H1 (cell line): ENCODE measurements at regions not wholly inside any gene's neighbourhood (a gene's known extent, or its start where the extent isn't known, plus 50 kb on each side); places are given as distances from the start of the nearest gene placed in this dataset.

ENCODE experiments used
- CTCF ChIA-PET: fragments of 300-600 bp; sonication (Branson Sonifier 250); formaldehyde crosslinking; loops from one replicate; lab custom pipeline; 2021; ENCODE audit not compliant: partially characterized antibody; lab: Charles Lee
- POLR2A ChIA-PET: fragments of 300-600 bp; sonication (Branson Sonifier 250); formaldehyde crosslinking; loops from one replicate; lab custom pipeline; 2021; ENCODE audit warnings: inconsistent platforms; ENCODE audit not compliant: partially characterized antibody; lab: Charles Lee
- DNase-seq, 2 experiments: peaks; one replicate each; pipeline versions ENCODE4 v3.0.0 to v3.0.0-alpha.2; 2010 to 2022; ENCODE audit warnings: low spot score in 2 of 2, low read depth in 1 of 2, mixed read lengths in 1 of 2
- FAIRE-seq: peaks from 2 replicates; lab custom pipeline; 2011; peaks lifted over from hg19 to GRCh38; lab: Jason Lieb, UNC
- H2AFZ ChIP-seq: 2 replicates; pipeline ENCODE4 v1.8.1; 2012; ENCODE audit warnings: low read length, inconsistent platforms
- H2AK5ac ChIP-seq: 2 replicates; pipeline ENCODE4 v1.6.1; 2013; ENCODE audit warnings: low read depth, low read length
- H2BK120ac ChIP-seq: replicated peaks from 2 replicates; pipeline ENCODE3; 2013; ENCODE audit warnings: low read depth, low read length, inconsistent platforms
- H2BK12ac ChIP-seq: 2 replicates; pipeline ENCODE4 v1.6.1; 2013; ENCODE audit warnings: low read depth, low read length
- H2BK15ac ChIP-seq: 2 replicates; pipeline ENCODE4 v1.6.1; 2013; ENCODE audit warnings: low read length
- H2BK20ac ChIP-seq: 2 replicates; pipeline ENCODE4 v1.6.1; 2013; ENCODE audit warnings: low read length
- H2BK5ac ChIP-seq: 2 replicates; pipeline ENCODE4 v1.6.1; 2013; ENCODE audit warnings: low read depth, low read length
- H3K14ac ChIP-seq: 2 replicates; pipeline ENCODE4 v1.6.1; 2013; ENCODE audit warnings: inconsistent platforms; ENCODE audit not compliant: insufficient read length
- H3K18ac ChIP-seq: 2 replicates; pipeline ENCODE4 v1.6.1; 2013; ENCODE audit warnings: low read length; ENCODE audit errors: extremely low read depth
- H3K23ac ChIP-seq: 2 replicates; pipeline ENCODE4 v1.6.1; 2013; ENCODE audit warnings: inconsistent platforms; ENCODE audit not compliant: insufficient read length
- H3K23me2 ChIP-seq: 2 replicates; pipeline ENCODE4 v1.6.1; 2013; ENCODE audit warnings: low read depth, low read length
- H3K27ac ChIP-seq: 2 replicates; pipeline ENCODE4 v1.6.1; 2011; ENCODE audit warnings: low read depth, low read length, inconsistent platforms
- H3K27me3 ChIP-seq, 4 experiments: replicated peaks in 1 of 4; 1 replicate in 1 of 4; 2 replicates in 3 of 4; pipeline versions ENCODE4 v1.6.1 to v1.8.1; 2011 to 2013; ENCODE audit warnings: low read length in 3 of 4, mild to moderate bottlenecking in 3 of 4, inconsistent platforms in 2 of 4, mixed read lengths in 2 of 4, moderate library complexity in 1 of 4; ENCODE audit not compliant: control insufficient read depth in 3 of 4, insufficient read depth in 3 of 4; ENCODE audit errors: extremely low read depth in 1 of 4
- H3K36me3 ChIP-seq, 4 experiments: 2 replicates each; pipeline versions ENCODE4 v1.6.1 to v1.8.1; 2011 to 2013; ENCODE audit warnings: mild to moderate bottlenecking in 4 of 4, low read length in 3 of 4, moderate library complexity in 2 of 4, control low read depth in 1 of 4, inconsistent platforms in 1 of 4; ENCODE audit not compliant: insufficient read depth in 4 of 4, control insufficient read depth in 2 of 4
- H3K4ac ChIP-seq: replicated peaks from 2 replicates; pipeline ENCODE3; 2013; ENCODE audit warnings: low read length, low read depth, mixed read lengths, inconsistent platforms; ENCODE audit not compliant: insufficient read length
- H3K4me1 ChIP-seq, 4 experiments: replicated peaks in 1 of 4; 1 replicate in 1 of 4; 2 replicates in 3 of 4; pipeline versions ENCODE4 v1.6.1 to v1.8.1; 2011 to 2013; ENCODE audit warnings: low read length in 3 of 4, inconsistent platforms in 2 of 4, mixed read lengths in 1 of 4; ENCODE audit not compliant: insufficient read depth in 4 of 4, control insufficient read depth in 3 of 4
- H3K4me2 ChIP-seq, 2 experiments: 2 replicates each; pipeline versions ENCODE4 v1.6.1 to v1.8.1; 2011 to 2013; ENCODE audit warnings: low read depth in 2 of 2, low read length in 2 of 2, control low read depth in 1 of 2, inconsistent platforms in 1 of 2, mild to moderate bottlenecking in 1 of 2; ENCODE audit not compliant: insufficient read depth in 1 of 2
- H3K4me3 ChIP-seq, 4 experiments: fragments of 200-600, 300-600 bp in 1 of 4; sonication (generic), shearing (Covaris generic), sonication (Bioruptor Twin) in 1 of 4; 2 replicates each; pipeline versions ENCODE4 v1.5.1 to v1.8.1; 2011 to 2016; ENCODE audit warnings: low read length in 4 of 4, low read depth in 3 of 4, control low read depth in 2 of 4, inconsistent platforms in 2 of 4, mild to moderate bottlenecking in 2 of 4, mixed read lengths in 1 of 4, moderate library complexity in 1 of 4; ENCODE audit not compliant: insufficient read depth in 2 of 4; ENCODE audit errors: extremely low read depth in 1 of 4
- H3K56ac ChIP-seq: replicated peaks from 2 replicates; pipeline ENCODE3; 2013; ENCODE audit warnings: low read depth, mild to moderate bottlenecking, mixed read lengths, low read length, inconsistent platforms; ENCODE audit not compliant: insufficient read length
- H3K79me1 ChIP-seq: 2 replicates; pipeline ENCODE4 v1.6.1; 2013; ENCODE audit warnings: low read depth, low read length, control low read depth
- H3K79me2 ChIP-seq, 2 experiments: 2 replicates each; pipeline versions ENCODE4 v1.6.1 to v1.8.1; 2012 to 2013; ENCODE audit warnings: low read length in 2 of 2, mild to moderate bottlenecking in 2 of 2, inconsistent platforms in 1 of 2; ENCODE audit not compliant: insufficient read depth in 2 of 2, control insufficient read depth in 1 of 2
- H3K9ac ChIP-seq, 4 experiments: replicated peaks in 1 of 4; 1 replicate in 1 of 4; 2 replicates in 3 of 4; pipeline versions ENCODE4 v1.6.1 to v1.8.1; 2011 to 2013; ENCODE audit warnings: low read depth in 3 of 4, low read length in 3 of 4, control low read depth in 2 of 4, mild to moderate bottlenecking in 2 of 4, moderate library complexity in 2 of 4, inconsistent platforms in 1 of 4; ENCODE audit errors: extremely low read depth in 1 of 4
- H3K9me3 ChIP-seq, 2 experiments: 2 replicates each; pipeline versions ENCODE4 v1.6.1 to v1.8.1; 2012 to 2013; ENCODE audit warnings: mild to moderate bottlenecking in 2 of 2, moderate library complexity in 2 of 2, control low read depth in 1 of 2, inconsistent platforms in 1 of 2, low read depth in 1 of 2, low read length in 1 of 2, mixed read lengths in 1 of 2; ENCODE audit not compliant: insufficient read depth in 2 of 2
- H4K20me1 ChIP-seq, 2 experiments: replicated peaks in 1 of 2; 2 replicates each; pipeline versions ENCODE3 to v1.8.1; 2011 to 2013; ENCODE audit warnings: inconsistent platforms in 2 of 2, low read length in 2 of 2, mild to moderate bottlenecking in 1 of 2; ENCODE audit not compliant: insufficient read depth in 2 of 2, control insufficient read depth in 1 of 2
- H4K5ac ChIP-seq: 2 replicates; pipeline ENCODE4 v1.6.1; 2013; ENCODE audit warnings: low read length, low read depth, mixed read lengths, inconsistent platforms; ENCODE audit not compliant: insufficient read length
- H4K8ac ChIP-seq: 2 replicates; pipeline ENCODE4 v1.8.0; 2013; ENCODE audit warnings: mild to moderate bottlenecking, moderate library complexity, low read length, inconsistent platforms; ENCODE audit not compliant: insufficient read depth; ENCODE audit errors: extremely low read depth
- H4K91ac ChIP-seq: replicated peaks from 2 replicates; pipeline ENCODE3; 2013; ENCODE audit warnings: low read length, mixed read lengths, inconsistent platforms; ENCODE audit not compliant: insufficient read length
- CBX5 ChIP-seq: fragments of 300-800, 300-1000 bp; sonication (generic); IDR thresholded peaks from 2 replicates; pipeline ENCODE4 v1.7.1; 2016; ENCODE audit warnings: antibody characterized with exemption, low read length, low read depth
- CHD1 ChIP-seq: IDR thresholded peaks from 2 replicates; pipeline ENCODE4 v1.6.1; 2012; ENCODE audit warnings: low read depth, low read length, improper control_type of control experiment
- CTBP2 ChIP-seq: IDR thresholded peaks from 2 replicates; pipeline ENCODE4 v1.7.0; 2011; ENCODE audit warnings: borderline replicate concordance, mild to moderate bottlenecking, moderate library complexity, mixed read lengths, low read length; ENCODE audit not compliant: insufficient read depth, insufficient read length
- EGR1 ChIP-seq: IDR thresholded peaks from 2 replicates; pipeline ENCODE4 v1.6.1; 2011; ENCODE audit warnings: low read depth, low read length, borderline replicate concordance
- EP300 ChIP-seq, 2 experiments: IDR thresholded peaks; 1 replicate in 1 of 2; 2 replicates in 1 of 2; pipeline ENCODE4 v1.6.1; 2011 to 2012; ENCODE audit warnings: low read depth in 2 of 2, low read length in 2 of 2, mild to moderate bottlenecking in 2 of 2, borderline replicate concordance in 1 of 2, inconsistent platforms in 1 of 2, moderate library complexity in 1 of 2
- HDAC2 ChIP-seq, 2 experiments: fragments of 300-600 bp in 1 of 2; sonication (generic) in 1 of 2; IDR thresholded peaks; 2 replicates each; pipeline ENCODE4 v1.6.1; 2011 to 2012; ENCODE audit warnings: low read depth in 2 of 2, low read length in 2 of 2, mild to moderate bottlenecking in 2 of 2, moderate library complexity in 2 of 2, borderline replicate concordance in 1 of 2, inconsistent platforms in 1 of 2
- KDM1A ChIP-seq: fragments of 200-600, 300-600 bp; sonication (generic); IDR thresholded peaks from 2 replicates; pipeline ENCODE4 v1.7.1; 2016; ENCODE audit warnings: mild to moderate bottlenecking, low read length, borderline replicate concordance
- NRF1 ChIP-seq: IDR thresholded peaks from 2 replicates; pipeline ENCODE4 v1.6.1; 2011; ENCODE audit warnings: mild to moderate bottlenecking, low read depth, low read length, improper control_type of control experiment
- PHF8 ChIP-seq: fragments of 200-600 bp; sonication (generic); conservative IDR thresholded peaks from 2 replicates; pipeline ENCODE4 v1.7.1; 2012; ENCODE audit warnings: low read depth, mild to moderate bottlenecking, inconsistent platforms, low read length, moderate library complexity
- RFX5 ChIP-seq: IDR thresholded peaks from 2 replicates; pipeline ENCODE4 v1.6.1; 2011; ENCODE audit warnings: low read depth, low read length, improper control_type of control experiment, borderline replicate concordance
- TCF12 ChIP-seq: IDR thresholded peaks from 2 replicates; pipeline ENCODE4 v1.6.1; 2011; ENCODE audit warnings: low read depth, mild to moderate bottlenecking, low read length
- WGBS, 2 experiments: shearing (Covaris generic) in 1 of 2; methylation state at CpG; one replicate each; pipeline versions ENCODE4 v1.1.6 to v1.1.7; 2013 to 2015; ENCODE audit warnings: low lambda C conversion rate in 2 of 2, mixed read lengths in 2 of 2, inconsistent platforms in 1 of 2, low coverage in 1 of 2, missing lambda C conversion rate in 1 of 2; ENCODE audit not compliant: insufficient replicate concordance in 2 of 2, insufficient coverage in 1 of 2, insufficient read length in 1 of 2; ENCODE audit errors: extremely low coverage in 1 of 2, missing lambda C conversion rate in 1 of 2; 5-methylcytosine and 5-hydroxymethylcytosine counted together

- WGBS, 2 experiments, result 89% methylated on average over 4 of the region's 4 CpGs; no CpG with 5 or more reads in 1 of the 2 experiments
- H3K23me2 ChIP-seq, result peaks cover 6% of the 10 kb centered on the region; the same call in 1 of the 2 replicates
- H3K4ac ChIP-seq, result no peak overlapping the region
- H4K8ac ChIP-seq, result no peak overlapping the region
- CTCF ChIA-PET, result interaction anchor here (0.7 to 1.9 kb wide), 2 partner anchors 10 to 30 kb away, joined by 3 to 6 read pairs; no protein-coding TSS in a partner anchor
- DNase-seq (no peak), FAIRE-seq (no peak)
- H3K23ac ChIP-seq, result peak overlapping the region; percentile 53
- H3K79me1 ChIP-seq, result no peaks in the 10 kb centered on the region
- H3K14ac ChIP-seq, result no peak overlapping the region
- H3K56ac ChIP-seq, result peak overlapping the region; percentile 95
- no peak overlapping the region for H3K4me3 ChIP-seq
- H3K9ac ChIP-seq, result no peak overlapping the region; a peak in 1 of 7 replicates
- no peak overlapping the region for H2AFZ ChIP-seq
- no peak overlapping the region for H3K27ac ChIP-seq
- no peak overlapping the region for H3K18ac ChIP-seq
- no peak overlapping the region for H2BK20ac ChIP-seq
- peaks cover 0 to 1% (median 0%) of the 10 kb centered on the region in 4 experiments; a peak in 2 of 7 replicates for H3K27me3 ChIP-seq
- peak overlapping the region; percentile 34; the same call in 1 of the 2 replicates for H2AK5ac ChIP-seq
- H2BK15ac ChIP-seq, result 0 out of 2 replicates have a peak overlapping the region, but pooled peaks have one; percentile 62
- no peak overlapping the region for H2BK5ac ChIP-seq
- H2BK12ac ChIP-seq, result no peak overlapping the region; the same call in 1 of the 2 replicates
- H3K9me3 ChIP-seq, result peaks cover 0 to 4% of the 10 kb centered on the region in 2 experiments; a peak in 1 of 4 replicates
- POLR2A ChIA-PET, result no interaction called here
- no peak overlapping the region for H3K4me2 ChIP-seq
- peaks cover 0 to 7% (median 3%) of the 10 kb centered on the region in 4 experiments; a peak in 5 of 7 replicates for H3K4me1 ChIP-seq
- H4K20me1 ChIP-seq, result peaks cover 0 to 3% of the 10 kb centered on the region in 2 experiments
- no peak overlapping the region for H2BK120ac ChIP-seq
- H3K36me3 ChIP-seq, result no peaks in the 10 kb centered on the region
- H3K79me2 ChIP-seq, result no peaks in the 10 kb centered on the region
- no peak overlapping the region for H4K5ac ChIP-seq
- peak overlapping the region; percentile 45 for H4K91ac ChIP-seq
- TF ChIP-seq CTBP2 (no peak), EGR1 (no peak), RFX5 (no peak), TCF12 (no peak), EP300 (IDR thresholded peaks at IDR 0.05; ENCODE audit: borderline replicate concordance in 1 of 2, low read depth in 2 of 2, low read length in 2 of 2) (no peak), CBX5 (no peak), PHF8 (no peak), CHD1 (no peak), KDM1A (no peak), HDAC2 (IDR thresholded peaks at IDR 0.05; ENCODE audit: borderline replicate concordance in 1 of 2, low read depth in 2 of 2, low read length in 2 of 2) (no peak), NRF1 (no peak)
These were observed 366.7 kb downstream of the UQCRFS1 start for GRCh38 chr19:28846094-28846812.
